ENCODE measurements at regions not wholly inside any gene's neighbourhood (a gene's known extent, or its start where the extent isn't known, plus 50 kb on each side); places are given as distances from the start of the nearest gene placed in this dataset.
"Not testable (repeated sequence)": the region's sequence is repeated elsewhere in the genome, so short reads cannot be mapped to it uniquely, and the experiment has no call there.

- no peak for DNase-seq (ENCODE audit: low read depth, low spot score)
Measured at GRCh38 chr2:7377916-7378569, 460.8 kb downstream of the RNF144A start.

- DNase-seq (ENCODE audit: low read depth, low spot score) = no peak
Measured at GRCh38 chr2:7378591-7378990, 461.4 kb downstream of the RNF144A start.

GRCh38 chr2:7379799-7380198, 462.6 kb downstream of the RNF144A start:
- no peak for DNase-seq (ENCODE audit: low read depth, low spot score)

- no peak for DNase-seq (ENCODE audit: low read depth, low spot score)
Measured at GRCh38 chr2:7384773-7385349, 467.6 kb downstream of the RNF144A start.

GRCh38 chr2:7390311-7390710, 473.1 kb downstream of the RNF144A start:
- not testable (repeated sequence) for DNase-seq (ENCODE audit: low read depth, low spot score)

GRCh38 chr2:7392076-7392787, 475.0 kb downstream of the RNF144A start:
- DNase-seq (ENCODE audit: low read depth, low spot score) = no peak

- no peak for DNase-seq (ENCODE audit: low read depth, low spot score)
Measured at GRCh38 chr2:7394195-7394594, 477.0 kb downstream of the RNF144A start.

GRCh38 chr2:7400628-7401027, 483.4 kb downstream of the RNF144A start:
- DNase-seq (ENCODE audit: low read depth, low spot score) = no peak

- no peak for DNase-seq (ENCODE audit: low read depth, low spot score)
Measured at GRCh38 chr2:7403092-7403775, 486.0 kb downstream of the RNF144A start.

- DNase-seq (ENCODE audit: low read depth, low spot score) = no peak
Measured at GRCh38 chr2:7405861-7406715, 488.9 kb downstream of the RNF144A start.

- no peak for DNase-seq (ENCODE audit: low read depth, low spot score)
Measured at GRCh38 chr2:7407001-7407400, 489.8 kb downstream of the RNF144A start.

GRCh38 chr2:7407906-7408680, 490.9 kb downstream of the RNF144A start:
- DNase-seq (ENCODE audit: low read depth, low spot score) = no peak

- no peak for DNase-seq (ENCODE audit: low read depth, low spot score)
Measured at GRCh38 chr2:7411691-7412090, 494.5 kb downstream of the RNF144A start.

- DNase-seq (ENCODE audit: low read depth, low spot score) = no peak
Measured at GRCh38 chr2:7417845-7418742, 500.9 kb downstream of the RNF144A start.

- DNase-seq (ENCODE audit: low read depth, low spot score) = no peak
Measured at GRCh38 chr2:7419186-7419585, 502.0 kb downstream of the RNF144A start.

- no peak for DNase-seq (ENCODE audit: low read depth, low spot score)
Measured at GRCh38 chr2:7419814-7420311, 502.7 kb downstream of the RNF144A start.

- no peak for DNase-seq (ENCODE audit: low read depth, low spot score)
Measured at GRCh38 chr2:7420530-7420929, 503.3 kb downstream of the RNF144A start.

GRCh38 chr2:7424481-7424880, 507.3 kb downstream of the RNF144A start:
- DNase-seq (ENCODE audit: low read depth, low spot score) = no peak

- no peak for DNase-seq (ENCODE audit: low read depth, low spot score)
Measured at GRCh38 chr2:7427293-7428060, 510.3 kb downstream of the RNF144A start.

Measured in activated naive CD8-positive, alpha-beta T cell treated with anti-CD3 and anti-CD28 coated beads, Interleukin-2, amount 50 U/mL, for 16 hours (primary cell).